SK-N-SH (cell line): ENCODE measurements at regions not wholly inside any gene's neighbourhood (a gene's known extent, or its start where the extent isn't known, plus 50 kb on each side); places are given as distances from the start of the nearest gene placed in this dataset.
A peak's percentile ranks its signal among the peaks of the same experiment; 100 is the strongest.

Source experiments
- CTCF ChIA-PET: fragments of 300-600, 350-600 bp; formaldehyde crosslinking; extraction: SDS; loops from one replicate; lab custom pipeline; 2021; lab: Yijun Ruan, JAX
- POLR2A ChIA-PET: fragments of 350-600 bp; sonication (Branson Sonifier 250); formaldehyde crosslinking; extraction: SDS; loops from one replicate; lab custom pipeline; 2020; ENCODE audit warnings: antibody characterized with exemption, inconsistent platforms; lab: Yijun Ruan, JAX
- DNase-seq: peaks from one replicate; pipeline ENCODE4 v3.0.0; 2012
- H2AFZ ChIP-seq: fragments of 200-600 bp; sonication (generic); 2 replicates; pipeline ENCODE4 v1.8.1; 2016; ENCODE audit warnings: antibody characterized with exemption, mild to moderate bottlenecking, low read depth
- H3F3A ChIP-seq: fragments of 200-600 bp; sonication (generic); replicated peaks from 2 replicates; pipeline ENCODE3; 2016; ENCODE audit warnings: antibody characterized with exemption, mild to moderate bottlenecking; ENCODE audit not compliant: insufficient read depth
- H3K27ac ChIP-seq, 2 experiments: fragments of 200-500 bp in 1 of 2; fragments of 200-600 bp in 1 of 2; sonication (Bioruptor generic) in 1 of 2; sonication (generic), shearing (Covaris generic) in 1 of 2; 2 replicates each; pipeline versions ENCODE4 v1.5.1 to v1.6.1; 2014 to 2016; ENCODE audit warnings: low read depth in 2 of 2, inconsistent platforms in 1 of 2, low read length in 1 of 2, mild to moderate bottlenecking in 1 of 2, mixed read lengths in 1 of 2
- H3K27me3 ChIP-seq: fragments of 200-600 bp; sonication (generic), shearing (Covaris generic); 2 replicates; pipeline ENCODE4 v1.6.1; 2016; ENCODE audit warnings: mixed run types; ENCODE audit not compliant: insufficient read depth
- H3K36me3 ChIP-seq, 2 experiments: fragments of 200-500 bp in 1 of 2; fragments of 200-600 bp in 1 of 2; sonication (Bioruptor generic) in 1 of 2; sonication (generic) in 1 of 2; replicated peaks in 1 of 2; 2 replicates each; pipeline versions ENCODE3 to v1.5.1; 2014 to 2016; ENCODE audit warnings: low read length in 1 of 2, mild to moderate bottlenecking in 1 of 2; ENCODE audit not compliant: insufficient read depth in 2 of 2, control insufficient read depth in 1 of 2
- H3K4me1 ChIP-seq, 2 experiments: fragments of 200-500 bp in 1 of 2; fragments of 200-600 bp in 1 of 2; sonication (Bioruptor generic) in 1 of 2; sonication (generic), shearing (Covaris generic) in 1 of 2; 2 replicates each; pipeline versions ENCODE4 v1.5.1 to v1.6.1; 2014 to 2016; ENCODE audit warnings: low read depth in 1 of 2, low read length in 1 of 2, mixed run types in 1 of 2; ENCODE audit not compliant: insufficient read depth in 2 of 2, control insufficient read depth in 1 of 2
- H3K4me2 ChIP-seq: fragments of 200-600 bp; sonication (generic), shearing (Covaris generic); 2 replicates; pipeline ENCODE4 v1.6.1; 2017; ENCODE audit warnings: mixed run types
- H3K4me3 ChIP-seq, 2 experiments: fragments of 200-500 bp in 1 of 2; fragments of 200-600 bp in 1 of 2; sonication (Bioruptor generic) in 1 of 2; sonication (generic), shearing (Covaris generic) in 1 of 2; 2 replicates each; pipeline versions ENCODE4 v1.5.1 to v1.8.1; 2014 to 2016; ENCODE audit warnings: low read depth in 2 of 2, inconsistent platforms in 1 of 2, low read length in 1 of 2, mild to moderate bottlenecking in 1 of 2, mixed read lengths in 1 of 2, moderate library complexity in 1 of 2
- H3K79me2 ChIP-seq: fragments of 200-600 bp; sonication (generic); 2 replicates; pipeline ENCODE4 v1.8.1; 2017; ENCODE audit warnings: mild to moderate bottlenecking; ENCODE audit not compliant: insufficient read depth
- H3K9ac ChIP-seq: fragments of 200-600 bp; sonication (generic); 2 replicates; pipeline ENCODE4 v1.6.1; 2017; ENCODE audit warnings: mixed run types
- H3K9me2 ChIP-seq: fragments of 200-600 bp; sonication (generic); 2 replicates; pipeline ENCODE4 v1.6.1; 2017; ENCODE audit warnings: mixed run types
- H3K9me3 ChIP-seq: fragments of 200-600 bp; sonication (generic); 2 replicates; pipeline ENCODE4 v1.6.1; 2017; ENCODE audit warnings: mixed run types, mild to moderate bottlenecking, moderate library complexity
- H4K20me1 ChIP-seq: fragments of 200-600 bp; sonication (generic); 2 replicates; pipeline ENCODE4 v1.6.1; 2017; ENCODE audit warnings: mild to moderate bottlenecking, mixed run types; ENCODE audit not compliant: insufficient read depth
- CTCF ChIP-seq: fragments of 200-600 bp; sonication (generic); IDR thresholded peaks from 2 replicates; pipeline ENCODE4 v1.6.1; 2017; ENCODE audit warnings: antibody characterized with exemption, mild to moderate bottlenecking, moderate library complexity
- EP300 ChIP-seq, 2 experiments: IDR thresholded peaks; 2 replicates each; pipeline versions ENCODE4 v1.4.0 to v1.6.1; 2012; ENCODE audit warnings: borderline replicate concordance in 1 of 2, low read depth in 1 of 2, low read length in 1 of 2
- FOSL2 ChIP-seq: IDR thresholded peaks from 2 replicates; pipeline ENCODE4 v1.4.0; 2012; ENCODE audit warnings: low read depth, mild to moderate bottlenecking, moderate library complexity, borderline replicate concordance
- GABPA ChIP-seq: IDR thresholded peaks from 2 replicates; pipeline ENCODE4 v1.4.0; 2012; ENCODE audit warnings: low read depth, mild to moderate bottlenecking
- GATA2 ChIP-seq: sonication (generic); formaldehyde crosslinking; IDR thresholded peaks from 2 replicates; pipeline ENCODE4 v1.5.0; 2020; ENCODE audit warnings: mild to moderate bottlenecking, missing genetic modification reagents
- IRF3 ChIP-seq: fragments of 150-350 bp; IDR thresholded peaks from 2 replicates; pipeline ENCODE4 v1.6.1; 2016; ENCODE audit warnings: mild to moderate bottlenecking, low read depth, low read length
- MXI1 ChIP-seq: IDR thresholded peaks from 2 replicates; pipeline ENCODE4 v1.6.1; 2012; ENCODE audit warnings: mild to moderate bottlenecking, low read depth, low read length, improper control_type of control experiment
- NRF1 ChIP-seq: IDR thresholded peaks from 2 replicates; pipeline ENCODE4 v1.6.1; 2012; ENCODE audit warnings: low read depth, mild to moderate bottlenecking, low read length
- REST ChIP-seq: IDR thresholded peaks from 2 replicates; pipeline ENCODE4 v1.6.1; 2012; ENCODE audit warnings: mild to moderate bottlenecking, low read depth, low read length, moderate library complexity
- SMC3 ChIP-seq: IDR thresholded peaks from 2 replicates; pipeline ENCODE4 v1.6.1; 2012; ENCODE audit warnings: low read depth, low read length, improper control_type of control experiment
- TEAD4 ChIP-seq: IDR thresholded peaks from 2 replicates; pipeline ENCODE4 v1.4.0; 2012; ENCODE audit warnings: mild to moderate bottlenecking, borderline replicate concordance; ENCODE audit not compliant: insufficient read depth
- USF1 ChIP-seq: IDR thresholded peaks from 2 replicates; pipeline ENCODE4 v1.4.0; 2012; ENCODE audit warnings: low read depth, borderline replicate concordance
- USF2 ChIP-seq: fragments of 150-350 bp; IDR thresholded peaks from 2 replicates; pipeline ENCODE4 v1.6.1; 2017; ENCODE audit warnings: antibody characterized with exemption, low read length, low read depth, borderline replicate concordance
- WGBS: methylation state at CpG from one replicate; pipeline ENCODE4 v1.1.6; 2017; ENCODE audit warnings: low lambda C conversion rate; 5-methylcytosine and 5-hydroxymethylcytosine counted together

- H3K27ac ChIP-seq = no peak overlapping the region
- H3K9ac ChIP-seq = no peak overlapping the region
Observed at GRCh38 chrX:109826954-109827708, 94.1 kb upstream of the ACSL4 start.

GRCh38 chrX:109827772-109828171 is 94.7 kb upstream of the ACSL4 start:
- Histone ChIP-seq H3K4me2 (no peak overlapping the region), H3K79me2 (no peaks in the 10 kb centered on the region), H3F3A (no peaks in the 10 kb centered on the region), H3K27me3 (no peaks in the 10 kb centered on the region; the same call in 1 of the 2 replicates), H3K4me1 (no peaks in the 10 kb centered on the region), H3K4me3 (no peak overlapping the region), H3K9me2 (no peaks in the 10 kb centered on the region), H3K9me3 (no peaks in the 10 kb centered on the region), H3K36me3 (no peaks in the 10 kb centered on the region), H3K27ac (no peak overlapping the region), H3K9ac (no peak overlapping the region), H2AFZ (no peak overlapping the region), H4K20me1 (no peaks in the 10 kb centered on the region)
- CTCF ChIA-PET = interaction anchor here (0.7 to 2.2 kb wide), 3 partner anchors 24 to 641 kb away, joined by 3 to 10 read pairs (median 3); no protein-coding TSS in a partner anchor
- no peak for DNase-seq
- 51% methylated on average over 4 of the region's 4 CpGs for WGBS
- POLR2A ChIA-PET = no interaction called here
- TF ChIP-seq IRF3 (no peak), SMC3 (no peak), NRF1 (no peak), EP300 (IDR thresholded peaks at IDR 0.05; ENCODE audit: borderline replicate concordance in 1 of 2, low read depth in 1 of 2, low read length in 1 of 2) (no peak), MXI1 (no peak), GATA2 (CRISPR knock-in tag) (no peak), TEAD4 (no peak), USF2 (no peak), REST (no peak)

More at GRCh38 chrX:109826954-109827708, 94.1 kb upstream of the ACSL4 start:
- no peaks in the 10 kb centered on the region for H4K20me1 ChIP-seq
- no peak overlapping the region for H3K4me2 ChIP-seq
- H2AFZ ChIP-seq = no peak overlapping the region
- no peaks in the 10 kb centered on the region; the same call in 1 of the 2 replicates for H3K27me3 ChIP-seq
- 40% methylated on average over 1 of the region's 1 CpG for WGBS
- ChIA-PET CTCF (interaction anchor here (0.6 to 2.2 kb wide), 2 partner anchors 29 to 113 kb away, joined by 3 to 10 read pairs; no protein-coding TSS in a partner anchor), POLR2A (no interaction called here)
- TF ChIP-seq TEAD4 = 0 out of 2 replicates have a peak, but pooled peaks have one; percentile 14
- TF ChIP-seq CTCF = peak; percentile 25; the same call in 1 of the 2 replicates
- TF ChIP-seq USF1 = no peak
- peak; percentile 52; the same call in 1 of the 2 replicates for TF ChIP-seq FOSL2
- no peak for TF ChIP-seq GABPA
- H3F3A ChIP-seq = no peaks in the 10 kb centered on the region
- no peak for DNase-seq
- H3K9me2 ChIP-seq = no peaks in the 10 kb centered on the region
- H3K9me3 ChIP-seq = no peaks in the 10 kb centered on the region
- H3K4me3 ChIP-seq = no peak overlapping the region
- no peaks in the 10 kb centered on the region for H3K36me3 ChIP-seq
- H3K79me2 ChIP-seq = no peaks in the 10 kb centered on the region
- H3K4me1 ChIP-seq = no peaks in the 10 kb centered on the region
